HUES48 (cell line): ENCODE measurements at regions not wholly inside any gene's neighbourhood (a gene's known extent, or its start where the extent isn't known, plus 50 kb on each side); places are given as distances from the start of the nearest gene placed in this dataset.
"Not testable (repeated sequence)": the region's sequence is repeated elsewhere in the genome, so short reads cannot be mapped to it uniquely, and the experiment has no call there.

Experiments used
- H3K27ac ChIP-seq: one replicate; pipeline ENCODE4 v1.7.0; 2013; ENCODE audit warnings: low read depth, low read length, inconsistent platforms
- H3K27me3 ChIP-seq: 2 replicates; pipeline ENCODE4 v1.6.1; 2013; ENCODE audit warnings: mild to moderate bottlenecking, low read length; ENCODE audit not compliant: control insufficient read depth, insufficient read depth
- H3K36me3 ChIP-seq: 2 replicates; pipeline ENCODE4 v1.6.1; 2013; ENCODE audit warnings: low read length; ENCODE audit not compliant: control insufficient read depth, insufficient read depth
- H3K4me1 ChIP-seq: 2 replicates; pipeline ENCODE4 v1.6.1; 2013; ENCODE audit warnings: mild to moderate bottlenecking, low read length; ENCODE audit not compliant: control insufficient read depth, insufficient read depth
- H3K4me3 ChIP-seq: 2 replicates; pipeline ENCODE4 v1.5.1; 2013; ENCODE audit warnings: mild to moderate bottlenecking, low read depth, low read length
- H3K9ac ChIP-seq: 2 replicates; pipeline ENCODE4 v1.6.1; 2013; ENCODE audit warnings: mild to moderate bottlenecking, low read depth, low read length, moderate library complexity
- H3K9me3 ChIP-seq: 2 replicates; pipeline ENCODE4 v1.6.1; 2013; ENCODE audit warnings: low read length; ENCODE audit not compliant: control insufficient read depth, insufficient read depth

DNA sequence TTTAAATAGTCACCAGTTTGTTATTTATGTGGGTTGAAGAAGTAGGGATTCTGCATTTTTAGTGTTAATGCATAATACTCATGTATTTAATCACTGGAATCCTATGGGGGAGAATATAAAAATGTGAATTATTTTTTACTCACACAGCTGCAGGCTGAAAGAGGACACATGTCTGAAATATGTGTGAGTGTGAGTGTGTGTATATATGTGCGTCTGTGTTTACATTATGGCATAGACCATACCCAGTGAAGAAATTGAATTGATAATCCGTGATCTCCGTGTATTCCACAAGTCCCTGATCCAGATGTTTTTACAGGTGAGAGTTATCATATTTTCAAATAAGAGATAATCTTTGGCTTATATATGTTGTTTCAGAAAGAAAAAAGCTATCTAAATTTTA lies 225.3 kb downstream of the ICOS start:
- no peak overlapping the region for H3K27ac ChIP-seq
- no peaks in the 10 kb centered on the region for H3K27me3 ChIP-seq
- 0 out of 2 replicates have a peak, but pooled peaks cover 7% of the 10 kb centered on the region for H3K4me1 ChIP-seq
- no peaks in the 10 kb centered on the region for H3K9me3 ChIP-seq
- no peak overlapping the region for H3K4me3 ChIP-seq
- no peaks in the 10 kb centered on the region for H3K36me3 ChIP-seq
- no peak overlapping the region for H3K9ac ChIP-seq

DNA sequence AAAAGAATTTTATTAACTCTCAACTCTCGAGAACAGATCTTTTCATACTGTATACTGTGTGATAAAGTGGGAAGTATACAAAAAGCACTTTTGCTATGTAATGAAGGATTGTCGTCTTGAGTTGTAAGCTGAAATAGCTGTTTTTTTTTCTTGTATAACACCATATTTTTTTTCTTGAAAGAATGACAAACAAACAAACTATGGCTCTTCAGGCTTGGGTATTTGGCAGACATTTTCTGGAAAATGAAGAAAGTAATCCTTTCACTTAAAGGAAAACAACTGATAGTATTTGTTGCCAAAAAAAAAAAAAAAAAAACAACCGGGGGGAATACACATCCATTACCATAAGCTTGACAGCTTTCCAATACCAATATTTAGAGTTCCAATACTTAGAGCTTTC lies 230.4 kb downstream of the ICOS start:
- H3K9me3 ChIP-seq, result no peaks in the 10 kb centered on the region
- no peak overlapping the region for H3K27ac ChIP-seq
- H3K36me3 ChIP-seq, result no peaks in the 10 kb centered on the region
- H3K27me3 ChIP-seq, result no peaks in the 10 kb centered on the region
- H3K4me3 ChIP-seq, result no peak overlapping the region
- peaks cover 16% of the 10 kb centered on the region for H3K4me1 ChIP-seq
- no peak overlapping the region for H3K9ac ChIP-seq

DNA sequence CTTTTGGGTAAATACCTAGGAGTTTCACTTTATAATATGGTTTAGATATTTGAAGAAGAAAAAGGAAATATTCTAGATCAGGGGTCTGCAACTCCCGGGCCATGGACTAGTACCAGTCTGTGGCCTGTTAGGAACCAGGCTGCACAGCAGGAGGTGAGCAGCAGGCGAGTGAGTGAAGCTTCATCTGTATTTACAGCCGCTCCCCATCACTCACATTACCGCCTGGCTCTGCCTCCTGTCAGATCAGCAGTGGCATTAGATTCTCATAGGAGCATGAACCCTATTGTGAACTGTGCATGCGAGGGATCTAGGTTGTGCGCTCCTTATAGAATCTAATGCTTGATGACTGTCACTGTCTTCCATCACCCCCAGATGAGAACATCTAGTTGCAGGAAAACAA lies 231.1 kb downstream of the ICOS start:
- H3K36me3 ChIP-seq, H3K27ac ChIP-seq, H3K9me3 ChIP-seq, H3K27me3 ChIP-seq, H3K4me3 ChIP-seq, H3K9ac ChIP-seq: not testable (repeated sequence)
- H3K4me1 ChIP-seq, result peaks cover 20% of the 10 kb centered on the region

DNA sequence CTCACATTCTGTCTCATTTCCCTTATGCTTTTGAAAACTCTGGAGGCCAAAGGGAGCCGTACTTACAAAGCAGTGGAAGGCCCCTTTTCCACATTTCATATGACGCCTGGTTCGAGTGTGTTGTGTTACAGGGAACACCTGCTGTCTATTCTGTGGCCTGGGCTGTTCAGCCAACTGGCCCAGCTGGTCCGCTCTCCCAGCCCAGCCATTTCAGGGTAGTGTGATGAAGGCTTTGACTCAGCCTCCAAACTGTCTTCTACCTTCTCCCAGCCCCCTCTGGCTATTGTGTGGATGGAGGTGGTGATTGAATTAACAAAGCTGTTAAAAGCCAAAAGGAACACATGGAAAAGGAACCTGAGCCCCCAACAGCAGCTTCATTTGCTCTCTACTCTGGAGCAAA lies 233.8 kb downstream of the ICOS start:
- Histone ChIP-seq H3K36me3 (no peaks in the 10 kb centered on the region), H3K9me3 (no peaks in the 10 kb centered on the region), H3K27me3 (no peaks in the 10 kb centered on the region), H3K27ac (no peak overlapping the region), H3K9ac (no peak overlapping the region), H3K4me1 (peaks cover 20% of the 10 kb centered on the region), H3K4me3 (no peak overlapping the region)

DNA sequence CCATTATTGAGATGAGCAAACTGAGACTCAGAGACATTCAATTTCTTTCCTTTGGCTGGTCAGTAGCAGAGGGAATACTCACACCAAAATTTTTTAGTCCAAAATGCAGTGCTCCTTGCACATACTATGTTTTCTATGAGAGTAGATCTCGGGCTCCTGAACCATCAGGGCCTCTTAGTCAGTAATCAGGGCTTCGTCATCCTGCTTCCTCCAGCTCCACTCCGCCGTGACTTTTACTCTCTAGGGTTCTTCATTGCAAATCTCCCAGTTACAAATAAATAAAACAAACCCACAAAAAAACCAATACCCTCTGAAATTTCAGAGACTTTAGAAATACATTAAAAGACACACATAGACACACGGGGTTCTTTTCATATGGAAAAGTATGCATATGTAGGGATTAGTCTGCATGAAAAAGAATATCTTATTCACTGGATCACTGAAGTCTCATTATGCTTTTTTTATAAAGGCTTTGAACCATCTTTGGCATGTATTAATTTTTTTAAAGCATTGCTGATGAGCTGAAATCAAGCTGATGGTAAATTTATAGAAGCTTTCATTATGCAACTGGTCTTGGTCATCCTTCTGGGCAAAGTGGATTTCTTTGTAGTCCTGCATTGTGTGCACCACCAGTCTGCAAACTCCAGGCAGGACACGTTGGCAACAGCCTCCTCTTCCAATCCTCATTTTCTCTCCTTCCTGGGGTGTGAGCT lies 235.0 kb downstream of the ICOS start:
- Histone ChIP-seq H3K27me3 (no peaks in the 10 kb centered on the region), H3K9ac (no peak overlapping the region), H3K4me3 (no peak overlapping the region), H3K36me3 (no peaks in the 10 kb centered on the region), H3K27ac (no peak overlapping the region), H3K9me3 (no peaks in the 10 kb centered on the region), H3K4me1 (peaks cover 20% of the 10 kb centered on the region)

DNA sequence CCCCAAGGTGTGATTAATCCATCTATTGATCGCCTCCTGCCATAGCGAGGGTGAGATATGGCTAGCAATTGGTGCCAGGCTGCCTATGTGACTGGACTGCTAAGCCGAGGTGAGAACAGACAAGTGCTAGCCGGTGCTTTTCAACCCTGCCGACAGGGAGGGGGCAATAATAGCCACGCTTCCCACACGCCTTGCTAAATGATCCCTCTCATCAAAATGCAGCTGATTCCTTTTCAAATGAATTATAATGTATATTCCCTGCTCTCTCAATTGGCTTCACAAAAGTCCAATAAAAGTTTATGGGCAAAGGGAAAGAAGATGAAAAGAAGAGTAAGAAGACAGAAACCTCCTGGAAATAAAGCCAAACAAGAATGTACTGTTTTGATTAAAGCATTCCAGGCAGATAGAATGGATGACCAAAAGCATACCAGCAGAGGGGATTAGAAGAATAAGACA lies 235.6 kb downstream of the ICOS start:
- no peak overlapping the region for H3K4me3 ChIP-seq
- H3K27me3 ChIP-seq, result no peaks in the 10 kb centered on the region
- H3K9me3 ChIP-seq, result no peaks in the 10 kb centered on the region
- H3K27ac ChIP-seq, result no peak overlapping the region
- no peak overlapping the region for H3K9ac ChIP-seq
- no peaks in the 10 kb centered on the region for H3K36me3 ChIP-seq
- H3K4me1 ChIP-seq, result peaks cover 20% of the 10 kb centered on the region

DNA sequence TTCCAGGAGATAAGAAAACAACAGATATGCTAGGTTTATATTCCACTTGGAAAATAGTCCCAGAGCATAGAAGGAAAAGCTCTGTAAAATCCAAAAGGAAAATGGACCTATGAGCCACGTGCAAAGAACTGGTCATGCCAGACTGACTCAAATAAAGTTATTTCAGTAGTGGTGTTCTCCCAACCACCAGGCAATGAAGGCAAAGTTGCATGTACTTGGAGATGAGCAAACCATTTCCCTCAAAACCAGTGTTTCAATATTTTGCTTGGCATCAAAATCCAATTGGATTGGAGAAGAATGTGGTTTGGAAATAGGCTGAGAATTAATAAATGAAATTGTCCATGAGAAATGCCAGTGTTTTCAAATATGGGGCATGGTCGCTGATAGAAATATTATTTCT lies 237.5 kb downstream of the ICOS start:
- Histone ChIP-seq H3K4me1 (peaks cover 22% of the 10 kb centered on the region), H3K27me3 (no peaks in the 10 kb centered on the region), H3K36me3 (no peaks in the 10 kb centered on the region), H3K9me3 (no peaks in the 10 kb centered on the region), H3K4me3 (no peak overlapping the region), H3K9ac (no peak overlapping the region), H3K27ac (no peak overlapping the region)

DNA sequence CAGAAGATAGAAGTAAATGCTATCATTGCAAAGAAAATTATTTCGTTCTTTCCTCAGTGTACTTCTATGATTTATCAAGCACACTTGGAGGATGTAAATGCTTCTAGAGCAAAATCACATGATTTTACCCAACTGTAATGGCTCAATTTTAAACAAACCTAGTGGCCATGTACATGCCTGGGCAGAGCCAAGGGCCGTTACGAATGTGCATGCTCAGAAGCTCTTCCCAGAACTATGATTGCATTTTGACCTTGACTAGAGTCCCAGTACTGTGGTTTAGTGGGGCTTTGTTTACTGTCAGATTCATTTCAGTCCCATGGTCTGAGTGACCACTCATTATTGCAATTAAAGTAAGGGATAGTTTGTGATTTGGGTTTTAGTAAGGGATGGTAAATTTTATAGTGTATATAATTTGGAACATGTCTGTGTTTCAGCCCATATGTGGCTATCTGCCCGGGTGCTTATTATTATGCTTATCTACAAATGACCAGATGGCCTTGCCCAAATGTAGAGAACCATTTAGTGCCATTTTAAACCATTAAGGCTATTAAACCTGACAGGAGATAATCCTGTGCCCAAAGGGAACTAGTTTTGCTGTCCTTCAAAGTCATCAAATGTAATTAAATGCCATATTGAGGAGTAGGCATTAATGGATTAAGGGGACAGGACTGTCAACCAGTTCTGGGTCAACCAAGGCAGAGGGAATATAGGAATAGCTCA lies 239.1 kb downstream of the ICOS start:
- Histone ChIP-seq H3K27me3 (no peaks in the 10 kb centered on the region), H3K4me1 (peaks cover 18% of the 10 kb centered on the region), H3K36me3 (no peaks in the 10 kb centered on the region), H3K4me3 (no peak overlapping the region), H3K9me3 (no peaks in the 10 kb centered on the region), H3K9ac (no peak overlapping the region), H3K27ac (no peak overlapping the region)

DNA sequence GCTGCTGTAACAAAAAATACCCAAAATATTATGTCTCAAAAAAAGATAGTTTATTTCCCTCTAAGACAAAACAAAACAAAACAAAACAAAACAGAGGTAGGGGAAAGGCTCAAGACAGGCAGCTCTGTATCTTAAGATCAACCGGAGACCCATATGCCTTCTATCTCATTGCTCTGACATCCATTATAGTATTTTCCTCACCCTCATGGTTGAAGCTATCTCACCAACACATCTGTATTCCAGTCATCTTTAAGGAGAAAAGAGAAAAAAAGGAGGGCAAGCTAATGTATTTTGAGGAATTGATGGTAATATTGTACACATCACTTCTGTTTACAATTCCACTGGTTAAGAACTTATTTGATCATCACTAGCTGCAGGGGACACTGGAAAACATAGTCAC lies 239.7 kb downstream of the ICOS start:
- no peaks in the 10 kb centered on the region for H3K9me3 ChIP-seq
- no peak overlapping the region for H3K27ac ChIP-seq
- H3K4me1 ChIP-seq, result peaks cover 12% of the 10 kb centered on the region
- no peak overlapping the region for H3K9ac ChIP-seq
- H3K36me3 ChIP-seq, result no peaks in the 10 kb centered on the region
- H3K4me3 ChIP-seq, result no peak overlapping the region
- no peaks in the 10 kb centered on the region for H3K27me3 ChIP-seq

DNA sequence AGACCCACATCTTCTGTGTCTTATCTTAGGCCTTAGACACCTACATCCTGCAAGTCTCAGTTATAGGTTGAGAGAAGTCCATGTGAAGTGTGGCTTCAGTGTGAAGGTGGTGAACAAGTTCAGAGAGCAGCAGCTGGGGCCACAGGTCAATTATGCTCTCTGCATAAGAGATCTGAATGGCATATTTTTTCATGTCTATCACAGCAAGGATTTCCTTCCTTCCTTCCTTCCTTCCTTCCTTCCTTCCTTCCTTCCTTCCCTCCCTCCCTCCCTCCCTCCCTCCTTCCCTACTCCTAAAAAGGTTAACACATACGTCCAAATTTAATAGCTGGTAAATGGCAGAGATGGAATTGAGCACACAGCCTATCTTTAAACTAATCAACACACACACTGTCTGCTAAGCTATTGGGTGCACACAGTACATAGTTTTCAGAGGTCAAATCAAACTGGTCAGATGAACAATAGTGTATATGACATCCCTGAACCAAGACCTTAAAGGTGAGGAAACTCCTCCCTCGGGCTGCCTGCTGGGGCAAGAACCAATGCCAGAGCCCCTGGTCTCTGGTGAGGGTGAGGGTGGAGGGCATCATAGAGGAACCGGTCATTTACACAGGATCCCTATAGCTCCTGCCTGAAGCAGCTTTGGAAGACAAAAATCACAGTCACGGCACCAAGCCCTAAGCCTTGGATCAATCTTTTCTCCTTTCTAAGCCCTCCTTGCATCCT lies 240.9 kb downstream of the ICOS start:
- H3K4me3 ChIP-seq, result no peak overlapping the region
- H3K9ac ChIP-seq, result no peak overlapping the region
- H3K27me3 ChIP-seq, result no peaks in the 10 kb centered on the region
- H3K4me1 ChIP-seq, result peaks cover 2% of the 10 kb centered on the region; the same call in 1 of the 2 replicates
- no peak overlapping the region for H3K27ac ChIP-seq
- H3K9me3 ChIP-seq, result no peaks in the 10 kb centered on the region
- no peaks in the 10 kb centered on the region for H3K36me3 ChIP-seq

DNA sequence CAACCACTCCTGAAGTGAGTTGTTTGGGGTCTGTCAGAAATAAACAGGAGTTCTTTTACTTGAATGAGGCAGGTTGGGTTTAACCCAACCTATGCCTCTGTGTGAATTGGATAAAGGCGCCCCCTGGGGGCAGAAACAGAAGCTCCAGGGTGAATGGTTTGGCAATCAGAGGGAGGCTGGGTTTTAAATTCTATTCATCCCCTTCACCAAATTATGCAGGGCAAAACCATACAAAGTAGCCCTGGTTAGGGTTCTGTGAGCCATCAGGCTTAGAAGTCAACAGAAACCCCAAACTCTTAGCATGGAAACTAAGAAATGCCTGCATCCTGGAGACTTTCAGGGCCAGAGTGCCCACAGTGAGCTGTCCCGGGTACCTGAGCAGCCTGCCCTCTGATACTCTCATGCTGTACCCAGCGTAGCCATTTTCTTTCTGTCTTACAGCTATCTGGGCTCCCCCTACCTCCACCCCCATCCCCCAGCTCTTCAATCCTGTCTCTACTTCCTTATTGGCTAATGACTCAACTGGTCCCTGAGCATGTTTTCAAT lies 241.5 kb downstream of the ICOS start:
- Histone ChIP-seq H3K4me3 (no peak overlapping the region), H3K27ac (no peak overlapping the region), H3K9ac (no peak overlapping the region), H3K9me3 (no peaks in the 10 kb centered on the region), H3K36me3 (no peaks in the 10 kb centered on the region), H3K4me1 (peaks cover 2% of the 10 kb centered on the region; the same call in 1 of the 2 replicates), H3K27me3 (no peaks in the 10 kb centered on the region)
